GM19238 (cell line): ENCODE measurements at regions not wholly inside any gene's neighbourhood (a gene's known extent, or its start where the extent isn't known, plus 50 kb on each side); places are given as distances from the start of the nearest gene placed in this dataset.
"Not testable (repeated sequence)": the region's sequence is repeated elsewhere in the genome, so short reads cannot be mapped to it uniquely, and the experiment has no call there.

Source experiments
- DNase-seq: peaks from one replicate; pipeline ENCODE4 v3.0.0; 2011; ENCODE audit warnings: low spot score; ENCODE audit not compliant: insufficient read length

DNA sequence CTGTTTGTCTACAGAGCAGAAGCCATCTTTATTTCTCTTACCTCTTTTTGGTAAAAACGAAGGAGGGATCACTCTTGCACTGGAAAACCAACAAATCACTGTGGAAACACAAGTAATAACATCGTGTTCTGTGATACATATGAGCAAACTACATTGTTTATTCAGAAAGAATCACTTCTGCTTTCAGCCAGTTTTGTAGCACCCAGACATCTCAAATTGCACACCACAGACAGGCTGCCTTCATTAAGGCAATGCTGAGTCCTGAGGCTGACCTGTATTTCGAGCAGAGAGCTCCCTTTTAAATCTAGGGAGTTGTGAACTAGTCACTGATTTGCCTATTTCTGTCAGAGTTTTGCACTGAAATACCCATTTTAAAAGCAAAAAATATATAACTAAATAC, 1003.2 kb upstream of the FAM98A start:
- DNase-seq = no peak

DNA sequence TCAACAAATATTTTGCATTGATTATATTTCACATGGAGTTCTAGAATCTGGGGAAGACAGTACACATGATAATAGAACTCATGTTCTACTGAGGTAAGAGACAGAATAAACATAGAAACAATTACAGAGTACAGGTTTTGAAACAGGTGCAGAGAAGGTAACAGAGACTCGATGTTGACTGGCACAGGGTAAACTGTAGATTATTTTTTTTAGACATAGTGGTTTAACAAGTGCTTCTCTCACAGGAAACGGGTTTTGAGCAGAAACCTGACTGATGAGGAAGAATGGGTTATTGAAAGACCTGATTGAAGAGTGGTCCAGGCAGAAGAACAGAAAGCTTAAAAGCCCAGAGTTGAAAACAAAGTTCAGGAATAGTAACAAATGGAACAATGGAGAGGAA, 1002.5 kb upstream of the FAM98A start:
- DNase-seq = no peak

DNA sequence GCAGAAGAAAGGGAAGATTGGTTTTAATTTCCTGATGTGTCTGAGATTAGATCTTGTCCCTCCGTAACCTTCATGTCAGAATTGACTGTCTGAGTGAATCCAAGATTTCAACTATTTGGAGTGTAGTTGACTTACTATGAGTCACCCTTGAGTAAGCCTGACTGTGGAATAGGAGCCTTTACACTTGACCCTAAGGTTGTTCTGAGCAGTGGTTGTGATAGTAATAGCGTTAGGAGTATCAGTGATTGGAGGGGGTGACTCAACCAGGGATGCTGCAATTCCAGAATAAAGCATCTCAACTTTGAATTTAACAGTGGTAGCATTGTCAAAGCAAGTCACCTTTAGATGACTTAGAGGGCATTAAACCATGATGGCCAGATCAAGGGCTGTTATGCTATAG, 979.5 kb upstream of the FAM98A start:
- DNase-seq = no peak

DNA sequence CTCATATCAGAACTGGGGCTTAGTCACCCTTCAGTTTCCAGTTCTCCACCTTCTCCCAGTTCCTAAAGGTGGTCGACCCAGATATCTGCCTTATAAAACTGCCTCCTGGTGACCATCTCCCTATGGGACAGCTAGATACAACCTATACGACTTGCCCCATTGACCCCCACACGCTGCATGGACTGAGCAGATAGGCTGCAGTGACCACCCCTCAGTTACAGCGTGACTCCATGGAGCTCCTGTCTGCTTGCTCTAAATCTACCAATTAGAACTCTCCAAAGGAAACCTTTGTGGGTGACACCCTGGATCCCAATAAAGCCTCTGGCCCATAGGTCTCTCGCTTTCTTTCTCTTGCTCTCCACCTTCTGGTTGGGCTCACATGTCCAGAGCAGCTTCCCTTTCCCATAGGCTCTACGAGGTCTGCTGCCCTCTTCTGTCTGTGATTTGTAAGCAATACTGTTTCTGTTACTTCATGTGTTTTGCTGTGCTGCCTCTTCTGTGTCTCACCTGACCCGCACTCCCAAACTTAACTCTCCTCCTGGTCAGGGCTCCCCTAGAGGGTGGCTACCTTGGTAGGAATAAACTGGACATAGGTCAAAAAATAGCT, 971.3 kb upstream of the FAM98A start:
- no peak for DNase-seq

DNA sequence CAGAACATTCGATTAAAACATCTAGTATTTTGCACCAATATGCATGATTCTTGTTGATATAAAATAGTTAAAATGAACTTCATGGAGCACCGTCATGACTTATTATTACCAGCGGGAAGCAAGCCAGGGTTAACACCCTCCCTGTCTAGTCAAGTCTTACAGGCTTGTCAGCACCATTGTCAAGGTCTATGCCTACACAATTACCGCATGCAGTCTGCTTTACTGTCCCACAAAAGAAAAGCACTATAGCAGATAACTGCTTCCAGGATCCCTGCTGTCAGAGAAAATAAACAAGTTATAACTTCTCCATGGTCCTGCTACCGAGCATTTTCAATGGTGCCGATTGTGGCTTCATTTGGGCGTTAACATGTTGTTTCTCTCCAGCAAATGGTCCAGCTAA, 968.0 kb upstream of the FAM98A start:
- no peak for DNase-seq

DNA sequence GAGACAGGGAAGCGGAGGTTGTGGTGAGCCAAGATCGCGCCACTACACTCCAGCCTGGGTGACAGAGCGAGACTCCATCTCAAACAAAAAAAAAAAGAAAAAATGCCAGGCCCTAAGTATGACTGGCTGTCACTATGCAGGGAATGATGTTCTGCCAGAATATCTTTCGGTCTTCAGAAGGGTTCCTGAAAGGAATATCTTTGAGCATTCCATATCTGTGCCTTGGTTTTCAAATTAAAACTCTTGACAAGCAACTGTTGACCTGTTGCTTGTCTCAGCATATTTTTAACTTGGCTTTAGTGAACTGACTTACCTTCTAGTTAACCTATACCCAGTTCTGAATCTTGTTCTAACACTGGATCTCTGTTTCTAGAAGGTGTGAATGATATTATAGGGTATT, 953.2 kb upstream of the FAM98A start:
- no peak for DNase-seq

DNA sequence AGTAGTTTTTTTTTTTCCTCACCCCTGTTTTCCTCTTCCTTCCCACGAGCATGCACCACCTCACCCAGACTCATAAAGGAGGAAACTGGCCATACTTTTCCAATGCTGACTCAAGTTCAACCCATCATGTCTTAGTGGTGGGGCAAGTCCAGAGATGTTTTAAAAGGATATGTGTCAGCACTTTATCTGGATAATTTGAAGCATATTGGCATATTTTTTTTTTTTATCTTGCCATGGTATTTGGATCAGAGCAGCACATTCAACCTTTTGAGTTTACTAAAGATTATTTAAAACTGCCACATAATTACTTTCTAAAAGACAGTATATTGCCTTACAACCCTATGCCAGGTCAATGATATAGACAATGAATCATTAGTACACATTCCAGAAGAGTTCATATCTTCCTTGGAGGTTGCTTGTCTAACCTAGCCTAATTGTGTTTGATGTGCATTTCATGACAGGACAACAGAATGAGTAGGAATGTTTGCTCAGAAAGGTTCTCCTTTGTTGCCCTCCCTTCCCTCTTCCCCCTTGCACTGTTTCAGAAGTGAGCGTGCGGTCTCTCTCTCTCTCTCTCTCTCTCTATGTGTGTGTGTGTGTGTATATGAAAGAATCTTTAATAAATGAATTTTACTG, 950.7 kb upstream of the FAM98A start:
- no peak for DNase-seq

DNA sequence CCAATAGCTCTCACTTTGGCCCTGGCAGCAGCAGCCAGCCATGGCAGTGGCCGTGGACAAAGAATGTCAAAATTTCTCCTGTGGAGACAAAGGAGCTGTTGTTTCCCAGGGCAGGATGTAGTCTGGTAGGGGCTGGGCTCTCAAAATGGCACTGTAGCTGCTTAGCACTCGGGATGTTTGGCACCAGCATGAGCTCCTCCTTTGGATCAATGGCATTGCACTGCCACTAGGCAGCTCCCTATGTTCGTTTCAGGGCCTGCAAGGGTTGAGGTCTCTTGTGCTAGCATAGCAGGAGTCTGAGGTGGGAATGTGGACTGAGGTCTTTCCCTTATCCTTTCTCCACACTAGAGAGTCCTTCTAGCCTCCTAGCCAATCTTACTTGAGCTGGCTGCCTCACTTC, 948.8 kb upstream of the FAM98A start:
- DNase-seq = no peak

DNA sequence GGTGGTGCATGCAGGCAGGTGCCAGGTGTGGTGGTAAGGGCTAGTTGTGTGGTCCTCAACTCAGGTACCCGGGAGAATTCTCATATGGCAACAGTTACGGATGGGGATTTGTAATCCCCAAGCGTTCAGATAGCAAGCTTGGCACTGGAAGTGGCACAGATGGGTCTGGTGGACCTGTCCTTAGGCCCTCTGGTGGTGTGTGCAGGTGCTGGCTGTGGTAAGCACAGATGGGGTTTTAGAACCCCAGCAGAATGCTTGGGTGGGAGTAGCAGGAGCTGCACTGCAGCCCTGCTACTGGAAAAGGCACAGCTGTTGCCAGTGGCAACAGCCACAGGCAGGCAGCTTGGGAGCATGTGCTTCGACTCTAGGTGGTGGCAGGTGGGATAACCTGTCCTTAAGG, 948.2 kb upstream of the FAM98A start:
- DNase-seq = no peak

DNA sequence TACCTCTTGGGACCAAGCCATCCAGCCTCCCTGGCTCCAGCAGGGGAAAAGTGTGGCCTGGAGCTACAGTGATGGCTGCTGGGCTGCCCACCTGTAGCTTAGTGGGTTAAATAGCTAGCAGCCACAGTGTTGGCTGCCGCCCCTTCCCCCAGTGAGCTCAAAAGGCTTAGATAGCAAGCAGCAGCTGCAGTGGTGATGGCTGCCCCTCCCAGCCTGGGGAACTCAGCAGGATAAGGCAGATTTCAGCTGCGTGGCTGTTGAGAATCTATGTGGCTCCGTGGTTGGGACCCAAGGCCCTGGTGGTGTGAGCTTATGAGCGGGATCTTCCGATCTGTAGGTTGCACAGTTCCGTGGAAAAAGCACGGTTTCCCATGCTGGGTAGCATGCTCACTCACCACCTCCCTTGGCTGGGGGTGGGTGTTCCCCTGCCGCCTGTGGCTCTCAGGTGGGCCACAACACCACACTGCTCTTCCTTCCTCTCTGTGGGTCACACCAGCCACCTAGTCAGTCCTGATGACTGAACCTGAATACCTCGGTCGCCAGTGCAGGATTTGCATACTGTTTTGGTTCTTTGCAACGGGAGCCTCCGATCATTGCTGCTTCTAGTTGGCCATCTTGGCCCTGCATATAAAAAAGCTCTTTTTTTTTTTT, 946.5 kb upstream of the FAM98A start:
- DNase-seq = no peak

DNA sequence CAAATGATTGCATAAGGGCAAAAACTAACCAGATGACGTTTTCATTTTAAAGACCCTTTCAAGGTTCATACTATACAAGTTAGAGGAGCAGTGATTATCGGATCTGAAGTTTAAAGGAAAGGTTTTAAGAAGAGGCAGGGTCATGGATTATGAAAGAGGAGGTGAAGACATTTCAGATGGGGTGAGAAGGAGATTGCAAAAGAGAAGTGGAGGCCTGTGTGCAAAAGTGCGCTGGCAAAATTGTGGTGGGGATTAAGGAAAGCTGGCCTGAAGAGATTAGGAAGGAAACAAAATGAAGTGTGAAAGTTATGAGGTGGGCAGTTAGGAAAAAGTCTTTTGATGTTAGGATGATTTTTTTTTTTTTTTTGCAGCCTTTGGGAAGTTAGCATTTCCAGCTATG, 935.7 kb upstream of the FAM98A start:
- DNase-seq = no peak

DNA sequence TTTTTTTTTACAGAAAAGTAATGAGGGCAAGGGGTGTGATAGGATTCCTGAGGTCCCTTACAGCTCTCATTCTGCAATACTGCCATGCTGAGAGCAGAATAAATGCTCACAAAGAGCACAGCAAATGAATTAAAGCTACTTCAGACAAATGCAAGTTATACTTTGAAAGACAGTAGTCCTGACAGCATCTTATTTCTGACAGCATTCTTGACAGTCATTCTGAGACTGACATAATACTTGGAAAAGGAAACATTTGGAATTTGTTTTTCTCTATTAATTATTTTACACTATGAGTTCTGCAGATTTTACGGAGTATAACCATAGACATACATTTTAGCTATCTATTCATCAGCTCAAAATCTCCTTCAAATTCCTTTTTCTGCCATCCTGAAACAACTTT, 935.2 kb upstream of the FAM98A start:
- no peak for DNase-seq

DNA sequence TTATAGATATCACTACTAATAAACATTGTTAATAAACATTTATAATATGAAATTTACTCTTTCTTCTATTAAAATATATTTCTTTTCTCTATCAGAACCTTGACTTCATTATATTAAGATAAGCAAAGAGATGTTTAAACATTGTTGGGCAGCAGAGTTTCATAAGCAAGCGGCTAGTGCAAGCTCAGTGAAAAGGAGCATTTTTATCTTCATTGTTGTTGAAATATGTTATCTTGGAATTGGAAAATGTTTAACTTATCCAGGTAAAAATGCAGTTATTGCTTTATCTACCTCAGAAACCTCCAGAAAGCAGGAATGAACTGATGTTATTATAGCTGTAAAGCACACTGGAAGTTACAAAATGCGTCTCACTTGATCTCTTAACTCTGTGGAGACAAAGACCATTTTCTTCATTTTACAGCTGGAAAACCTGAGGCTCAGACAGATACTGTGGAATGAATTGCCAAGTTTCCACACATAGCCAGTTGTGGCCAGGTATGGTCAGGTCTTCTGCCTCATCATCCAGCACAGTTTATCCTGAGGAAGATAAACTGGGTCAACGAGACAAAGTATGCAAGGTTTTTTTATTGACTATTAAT, 934.6 kb upstream of the FAM98A start:
- no peak for DNase-seq

DNA sequence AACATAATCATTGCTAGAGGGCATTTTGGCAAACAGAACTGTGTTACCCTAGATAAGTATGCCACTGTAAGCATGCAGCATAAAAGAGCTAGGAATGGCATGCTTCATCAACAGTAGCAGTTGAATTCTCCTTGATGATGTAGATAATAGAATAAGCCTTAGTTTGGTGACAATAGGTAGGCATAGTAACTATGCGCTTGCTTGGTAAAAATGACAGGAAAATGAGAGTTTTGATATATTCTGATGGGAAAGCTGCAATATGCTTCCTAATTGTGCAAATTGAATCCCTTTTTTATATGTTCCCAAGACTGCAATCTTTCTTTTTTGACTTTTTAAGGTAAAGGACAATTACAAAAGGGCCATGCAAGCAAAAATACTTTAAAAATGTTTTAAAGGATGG, 930.9 kb upstream of the FAM98A start:
- no peak for DNase-seq

DNA sequence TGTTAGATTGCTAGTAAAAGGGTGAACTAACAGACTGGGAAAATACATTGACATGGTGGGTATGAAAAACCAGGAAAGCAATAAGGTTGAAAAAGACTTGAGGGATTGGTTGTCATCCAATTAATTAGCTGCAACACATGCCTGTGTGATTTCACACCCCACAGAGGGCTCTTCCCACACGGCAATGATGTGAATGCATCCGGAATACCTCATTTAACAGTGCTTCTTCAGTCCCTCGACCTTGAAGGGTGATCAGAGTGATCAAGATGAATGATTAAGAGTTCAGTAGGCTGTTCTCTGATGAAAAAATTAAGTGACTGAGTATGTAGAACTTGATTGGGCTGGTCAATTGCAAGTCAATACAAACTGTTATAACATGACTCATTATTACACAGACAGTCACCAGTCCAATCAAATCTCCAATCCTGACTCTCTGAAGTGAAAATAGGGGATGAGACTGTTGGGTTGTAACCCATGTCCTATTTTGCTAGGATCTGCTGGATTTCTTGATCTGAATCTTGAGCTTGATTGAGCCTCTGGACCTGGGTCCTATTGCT, 924.9 kb upstream of the FAM98A start:
- no peak for DNase-seq

DNA sequence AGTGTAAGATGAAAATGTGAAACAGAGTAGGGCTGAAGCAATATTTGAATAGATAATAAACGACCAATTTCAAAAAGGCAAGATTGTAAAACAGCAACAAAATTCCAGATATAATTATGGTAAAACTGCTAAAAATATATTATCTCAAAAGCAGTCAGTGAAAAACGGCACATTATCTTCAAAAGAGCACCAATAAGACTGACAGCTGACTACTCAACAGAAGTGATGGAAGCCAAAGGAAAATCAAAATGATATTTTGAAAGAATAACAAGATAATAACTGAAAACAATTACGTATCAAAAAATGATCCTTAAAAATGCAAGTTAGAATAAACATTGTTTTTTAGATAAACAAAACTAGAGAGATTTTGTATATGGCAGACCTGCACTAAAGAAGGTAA, 920.6 kb upstream of the FAM98A start:
- DNase-seq = no peak

DNA sequence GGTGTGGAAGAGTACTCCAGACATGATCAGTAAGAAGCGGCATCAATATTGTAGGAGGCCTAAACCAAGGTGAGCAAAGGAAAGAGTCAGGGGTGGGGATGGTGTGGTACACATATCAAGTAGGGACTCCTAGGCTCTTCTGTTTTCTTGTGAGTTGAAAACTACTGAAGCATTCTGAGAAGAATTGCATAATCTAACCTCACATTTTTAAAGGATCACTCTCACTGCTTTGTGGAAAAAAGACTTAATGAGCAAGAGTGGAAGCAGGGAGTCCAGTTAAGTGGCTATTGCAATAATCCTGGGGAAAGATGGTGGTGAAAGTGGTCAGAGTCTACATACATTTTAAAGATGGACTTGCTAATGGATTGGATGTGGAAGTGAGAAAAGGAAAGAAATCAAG, 899.5 kb upstream of the FAM98A start:
- no peak for DNase-seq

DNA sequence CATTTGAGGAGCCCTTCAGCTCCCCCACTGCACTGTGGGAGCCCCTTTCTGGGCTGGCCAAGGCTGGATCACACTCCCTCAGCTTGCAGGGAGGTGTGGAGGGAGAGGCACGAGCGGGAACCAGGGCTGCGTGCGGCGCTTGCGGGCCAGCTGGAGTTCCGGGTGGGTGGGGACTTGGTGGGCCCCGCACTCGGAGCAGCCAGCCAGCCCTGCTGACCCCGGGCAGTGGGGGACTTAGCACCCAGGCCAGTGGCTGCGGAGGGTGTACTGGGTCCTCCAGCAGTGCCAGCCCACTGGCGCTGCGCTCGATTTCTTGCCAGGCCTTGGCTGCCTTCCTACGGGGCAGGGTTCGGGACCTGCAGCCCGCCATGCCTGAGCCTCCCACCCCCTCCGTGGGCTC, 895.1 kb upstream of the FAM98A start:
- DNase-seq = not testable (repeated sequence)

DNA sequence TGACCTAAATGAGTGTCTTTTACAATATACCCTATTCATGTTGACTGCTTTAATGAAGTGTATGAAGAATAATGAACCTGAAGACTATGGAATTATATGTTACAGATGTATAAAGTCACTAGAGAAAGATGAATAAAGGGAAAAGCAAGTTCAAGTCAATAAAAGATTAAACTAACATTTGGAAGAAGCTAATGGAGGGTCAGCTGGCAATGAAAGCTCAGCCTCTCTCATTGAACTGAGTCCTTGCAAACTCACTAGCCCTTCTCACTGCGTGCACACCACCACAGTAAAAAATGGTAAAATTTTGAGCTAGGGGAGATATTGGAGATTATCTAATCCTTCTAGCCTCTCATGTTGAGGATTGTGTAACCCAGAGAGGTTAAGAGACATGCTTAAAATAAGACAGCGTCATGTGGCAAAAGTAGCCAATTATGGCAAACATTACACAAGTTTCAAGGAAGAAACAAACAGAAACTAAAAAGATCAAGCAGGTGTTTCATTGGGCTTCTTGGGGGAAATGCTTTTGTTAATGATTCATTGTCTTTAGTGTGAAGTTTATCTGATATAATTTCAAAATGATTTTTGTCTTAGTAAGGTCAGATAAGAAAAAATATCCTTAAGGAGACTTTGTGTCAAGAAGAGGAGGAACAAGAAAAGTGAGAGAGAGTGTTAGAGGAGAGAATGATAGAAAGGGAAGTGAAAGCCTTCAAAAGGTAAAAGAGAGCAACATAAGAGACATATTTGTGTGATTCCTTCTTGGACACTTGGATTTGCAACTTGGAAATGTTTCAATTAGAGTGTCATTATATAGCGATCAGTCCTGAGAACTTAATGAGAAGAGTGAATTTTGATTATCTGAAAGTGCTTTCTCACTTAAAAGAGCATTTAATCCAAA, 893.7 kb upstream of the FAM98A start:
- no peak for DNase-seq

DNA sequence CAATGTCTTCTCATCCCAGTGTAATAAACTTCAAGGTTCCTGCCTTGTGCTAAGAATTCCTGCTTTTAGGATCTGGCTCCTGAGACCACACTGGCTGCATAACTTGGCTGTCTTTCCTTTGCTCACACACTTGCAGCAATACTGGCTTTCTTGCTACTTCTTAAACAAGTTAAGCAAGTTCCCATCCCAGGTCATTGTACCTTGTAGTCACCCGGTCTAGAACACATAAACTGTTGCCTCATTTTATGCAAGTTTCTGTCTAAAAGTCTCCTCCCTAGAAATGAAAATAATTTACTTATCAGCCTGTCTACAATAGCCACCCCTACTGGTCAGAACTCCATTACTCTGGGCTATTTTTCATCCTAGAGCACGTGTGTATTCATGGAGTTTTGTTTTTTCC, 887.9 kb upstream of the FAM98A start:
- no peak for DNase-seq

DNA sequence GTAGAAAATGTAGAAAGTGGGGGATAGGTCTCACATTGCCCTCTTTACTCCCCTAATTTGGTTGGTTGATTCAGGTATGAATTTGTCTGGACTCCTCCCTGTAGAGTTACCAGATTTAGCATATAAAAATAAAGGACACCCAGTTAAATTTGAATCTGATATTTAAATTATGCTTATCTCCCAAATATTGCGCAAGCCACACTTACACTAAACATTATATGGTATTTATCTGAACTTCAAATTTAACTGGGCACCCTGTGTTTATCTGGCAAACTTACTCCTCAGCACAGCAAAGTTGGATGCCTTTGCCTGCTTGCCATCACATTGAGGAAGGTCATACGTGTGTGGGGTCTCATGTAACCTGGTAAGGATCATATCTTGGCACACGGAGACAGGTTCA, 882.4 kb upstream of the FAM98A start:
- no peak for DNase-seq
